HFFc6 (cell line): ENCODE measurements at regions not wholly inside any gene's neighbourhood (a gene's known extent, or its start where the extent isn't known, plus 50 kb on each side); places are given as distances from the start of the nearest gene placed in this dataset.

ENCODE experiments used
- DNase-seq: peaks from one replicate; pipeline ENCODE4 v3.0.0-alpha.2; 2018
- H3K27ac Mint-ChIP-seq: 2 replicates; pipeline ENCODE4 v1.8.0; 2020; ENCODE audit warnings: mild to moderate bottlenecking, mixed read lengths
- H3K27me3 Mint-ChIP-seq: 2 replicates; pipeline ENCODE4 v1.8.0; 2021; ENCODE audit warnings: mild to moderate bottlenecking, moderate library complexity, mixed read lengths; ENCODE audit not compliant: insufficient read depth
- H3K36me3 Mint-ChIP-seq: 2 replicates; pipeline ENCODE4 v1.8.0; 2021; ENCODE audit warnings: low read depth, mixed read lengths
- H3K4me1 Mint-ChIP-seq: 2 replicates; pipeline ENCODE4 v1.8.0; 2020; ENCODE audit warnings: low read depth, mixed read lengths
- H3K4me3 Mint-ChIP-seq: 2 replicates; pipeline ENCODE4 v1.8.0; 2020; ENCODE audit warnings: mild to moderate bottlenecking, moderate library complexity, mixed read lengths
- H3K9me3 Mint-ChIP-seq: 2 replicates; pipeline ENCODE4 v1.8.0; 2020; ENCODE audit warnings: mild to moderate bottlenecking, mixed read lengths
- CTCF ChIP-seq: fragments of 200-600 bp; sonication (generic); IDR thresholded peaks from 2 replicates; pipeline ENCODE4 v1.5.0; 2021; ENCODE audit warnings: antibody characterized with exemption, mild to moderate bottlenecking

- Mint-ChIP-seq H3K36me3 (no peaks in the 10 kb centered on the region), H3K4me3 (no peak overlapping the region), H3K9me3 (no peaks in the 10 kb centered on the region), H3K27me3 (peaks cover 7% of the 10 kb centered on the region), H3K4me1 (no peaks in the 10 kb centered on the region), H3K27ac (no peak overlapping the region)
- no peak for DNase-seq
- TF ChIP-seq CTCF, result no peak
These were observed 123.5 kb upstream of the NDP start for GRCh38 chrX:44096666-44097065.

- H3K4me3 Mint-ChIP-seq, result no peak overlapping the region
- DNase-seq, result no peak
- H3K27ac Mint-ChIP-seq, result no peak overlapping the region
- no peaks in the 10 kb centered on the region for H3K9me3 Mint-ChIP-seq
- peaks cover 6% of the 10 kb centered on the region; the same call in 1 of the 2 replicates for H3K27me3 Mint-ChIP-seq
- no peaks in the 10 kb centered on the region for H3K4me1 Mint-ChIP-seq
- no peak for TF ChIP-seq CTCF
- H3K36me3 Mint-ChIP-seq, result no peaks in the 10 kb centered on the region
These were observed 121.8 kb upstream of the NDP start for GRCh38 chrX:44094821-44095530.

DNA sequence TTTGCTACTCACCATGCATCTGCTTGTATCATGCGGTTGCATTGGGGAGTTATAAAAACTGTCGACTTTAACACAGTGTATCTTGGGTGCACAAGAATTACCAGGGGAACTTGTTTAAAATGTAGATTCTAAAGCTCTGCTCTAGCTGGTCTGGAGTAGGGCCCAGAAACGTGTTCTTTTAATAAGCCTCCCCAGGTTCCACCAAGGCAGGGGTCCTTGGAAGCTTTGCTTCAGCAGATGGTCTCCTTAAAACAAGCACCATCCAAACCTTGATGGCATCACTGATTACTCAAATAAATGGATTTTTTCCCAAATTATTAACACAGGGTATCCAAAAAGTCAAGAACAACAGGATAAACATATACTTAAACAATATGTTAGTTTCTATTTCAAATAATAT lies 120.2 kb upstream of the NDP start:
- no peak for TF ChIP-seq CTCF
- Mint-ChIP-seq H3K27ac (no peak overlapping the region), H3K4me1 (no peaks in the 10 kb centered on the region), H3K4me3 (no peak overlapping the region), H3K27me3 (peaks cover 4% of the 10 kb centered on the region; the same call in 1 of the 2 replicates), H3K36me3 (no peaks in the 10 kb centered on the region), H3K9me3 (no peaks in the 10 kb centered on the region)
- DNase-seq, result no peak

DNA sequence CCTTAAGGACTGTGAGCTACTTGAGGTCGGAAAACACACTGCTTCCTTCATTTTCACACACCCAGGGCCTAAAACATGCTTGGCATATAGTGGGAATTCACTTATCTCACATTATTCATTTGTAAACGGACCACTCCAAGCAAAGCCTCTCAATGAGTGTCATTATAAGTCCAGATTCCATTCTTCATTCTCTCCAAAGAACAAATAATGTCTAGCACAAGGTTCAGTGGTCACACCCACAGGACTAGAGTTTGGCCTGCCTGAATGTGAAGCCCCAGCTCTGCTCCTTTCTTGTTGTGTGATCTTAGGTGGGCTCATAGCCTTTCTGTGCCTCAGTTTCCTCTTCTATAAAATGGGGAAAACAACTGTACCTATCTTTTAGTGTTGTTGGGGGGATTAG lies 119.6 kb upstream of the NDP start:
- Mint-ChIP-seq H3K27me3 (peaks cover 4% of the 10 kb centered on the region; the same call in 1 of the 2 replicates), H3K27ac (no peak overlapping the region)
- TF ChIP-seq CTCF, result no peak

GRCh38 chrX:44088510-44089144 lies 115.4 kb upstream of the NDP start:
- no peaks in the 10 kb centered on the region for H3K9me3 Mint-ChIP-seq
- H3K4me1 Mint-ChIP-seq, result no peaks in the 10 kb centered on the region
- TF ChIP-seq CTCF, result no peak
- H3K36me3 Mint-ChIP-seq, result no peaks in the 10 kb centered on the region
- no peak overlapping the region for H3K27ac Mint-ChIP-seq
- H3K27me3 Mint-ChIP-seq, result no peaks in the 10 kb centered on the region
- H3K4me3 Mint-ChIP-seq, result no peak overlapping the region
- no peak for DNase-seq

More for the DNA sequence above, 119.6 kb upstream of the NDP start:
- no peak for DNase-seq
- Mint-ChIP-seq H3K36me3 (no peaks in the 10 kb centered on the region), H3K9me3 (no peaks in the 10 kb centered on the region), H3K4me3 (no peak overlapping the region), H3K4me1 (no peaks in the 10 kb centered on the region)
